Tibial nerve (tissue), 3 donors: ENCODE measurements at regions not wholly inside any gene's neighbourhood (a gene's known extent, or its start where the extent isn't known, plus 50 kb on each side); places are given as distances from the start of the nearest gene placed in this dataset.

Source experiments
- POLR2A ChIP-seq, 2 donors: fragments of 450-650 bp; IDR thresholded peaks; one replicate each; pipeline ENCODE4 v1.6.1; 2017; ENCODE audit warnings: antibody characterized with exemption in 2 of 2, mild to moderate bottlenecking in 2 of 2, moderate library complexity in 2 of 2
- TF ChIP-seq, protein P1 (sequence below), 5 experiments: fragments of 200-600 bp in 3 of 5; fragments of 450-650 bp in 2 of 5; sonication (generic) in 3 of 5; IDR thresholded peaks; one replicate each; pipeline ENCODE4 v1.5.1; 2016 to 2019; ENCODE audit warnings: antibody characterized with exemption in 5 of 5, mild to moderate bottlenecking in 3 of 5, moderate library complexity in 2 of 5

DNA sequence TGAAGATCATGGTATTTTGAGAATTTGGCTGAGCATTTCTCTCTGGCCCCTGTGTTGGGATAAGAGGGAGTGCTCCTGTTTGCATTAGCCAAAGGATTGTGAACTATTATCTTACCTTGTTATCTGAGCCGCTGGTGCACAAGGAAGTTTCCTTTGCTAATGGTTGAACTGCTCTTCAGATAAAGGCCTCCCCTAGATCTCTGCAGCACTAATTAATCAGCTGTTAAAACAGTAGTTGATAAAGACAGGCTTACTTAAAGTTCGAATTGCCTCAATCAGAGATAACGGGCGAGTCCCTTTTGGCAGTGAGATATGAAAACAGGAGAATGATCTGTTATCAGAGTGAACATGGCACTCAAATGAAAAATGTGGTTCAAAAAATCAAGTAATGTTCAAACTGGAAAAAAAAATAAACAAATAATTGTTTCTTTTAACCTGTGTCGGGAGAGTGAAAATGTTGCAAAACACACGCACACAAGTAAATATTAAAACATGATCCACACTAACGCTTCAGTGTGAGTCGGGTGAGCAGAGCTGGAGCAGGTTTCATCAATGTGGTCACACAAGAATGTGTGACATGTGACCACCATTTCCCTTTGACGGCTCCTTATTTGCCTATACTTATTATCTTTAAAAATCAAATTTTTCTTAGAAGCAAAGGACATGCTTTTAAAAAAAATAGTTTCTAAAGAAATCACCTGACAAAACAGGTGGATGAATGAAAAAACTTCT lies 469.1 kb downstream of the SOX2 start:
- TF ChIP-seq, protein P1, sequence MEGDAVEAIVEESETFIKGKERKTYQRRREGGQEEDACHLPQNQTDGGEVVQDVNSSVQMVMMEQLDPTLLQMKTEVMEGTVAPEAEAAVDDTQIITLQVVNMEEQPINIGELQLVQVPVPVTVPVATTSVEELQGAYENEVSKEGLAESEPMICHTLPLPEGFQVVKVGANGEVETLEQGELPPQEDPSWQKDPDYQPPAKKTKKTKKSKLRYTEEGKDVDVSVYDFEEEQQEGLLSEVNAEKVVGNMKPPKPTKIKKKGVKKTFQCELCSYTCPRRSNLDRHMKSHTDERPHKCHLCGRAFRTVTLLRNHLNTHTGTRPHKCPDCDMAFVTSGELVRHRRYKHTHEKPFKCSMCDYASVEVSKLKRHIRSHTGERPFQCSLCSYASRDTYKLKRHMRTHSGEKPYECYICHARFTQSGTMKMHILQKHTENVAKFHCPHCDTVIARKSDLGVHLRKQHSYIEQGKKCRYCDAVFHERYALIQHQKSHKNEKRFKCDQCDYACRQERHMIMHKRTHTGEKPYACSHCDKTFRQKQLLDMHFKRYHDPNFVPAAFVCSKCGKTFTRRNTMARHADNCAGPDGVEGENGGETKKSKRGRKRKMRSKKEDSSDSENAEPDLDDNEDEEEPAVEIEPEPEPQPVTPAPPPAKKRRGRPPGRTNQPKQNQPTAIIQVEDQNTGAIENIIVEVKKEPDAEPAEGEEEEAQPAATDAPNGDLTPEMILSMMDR (IDR thresholded peaks at IDR 0.05), result no peak
- TF ChIP-seq POLR2A (IDR thresholded peaks at IDR 0.05), result no peak
